Neuron (in vitro differentiated cells): ENCODE measurements at regions not wholly inside any gene's neighbourhood (a gene's known extent, or its start where the extent isn't known, plus 50 kb on each side); places are given as distances from the start of the nearest gene placed in this dataset.

Experiments used
- H2AFZ ChIP-seq: one replicate; pipeline ENCODE4 v1.6.1; 2013; ENCODE audit warnings: low read depth, mild to moderate bottlenecking, inconsistent platforms, low read length, moderate library complexity
- H3K27me3 ChIP-seq: one replicate; pipeline ENCODE4 v1.6.1; 2013; ENCODE audit warnings: low read length; ENCODE audit not compliant: insufficient read depth
- H3K36me3 ChIP-seq: one replicate; pipeline ENCODE4 v1.6.1; 2013; ENCODE audit warnings: low read length; ENCODE audit not compliant: insufficient read depth
- H3K4me1 ChIP-seq: one replicate; pipeline ENCODE4 v1.6.1; 2013; ENCODE audit warnings: low read length; ENCODE audit not compliant: insufficient read depth
- H3K4me3 ChIP-seq: 2 replicates; pipeline ENCODE4 v1.5.1; 2013; ENCODE audit warnings: mild to moderate bottlenecking, low read length, moderate library complexity
- H3K9me3 ChIP-seq: one replicate; pipeline ENCODE4 v1.6.1; 2013; ENCODE audit warnings: low read length

DNA sequence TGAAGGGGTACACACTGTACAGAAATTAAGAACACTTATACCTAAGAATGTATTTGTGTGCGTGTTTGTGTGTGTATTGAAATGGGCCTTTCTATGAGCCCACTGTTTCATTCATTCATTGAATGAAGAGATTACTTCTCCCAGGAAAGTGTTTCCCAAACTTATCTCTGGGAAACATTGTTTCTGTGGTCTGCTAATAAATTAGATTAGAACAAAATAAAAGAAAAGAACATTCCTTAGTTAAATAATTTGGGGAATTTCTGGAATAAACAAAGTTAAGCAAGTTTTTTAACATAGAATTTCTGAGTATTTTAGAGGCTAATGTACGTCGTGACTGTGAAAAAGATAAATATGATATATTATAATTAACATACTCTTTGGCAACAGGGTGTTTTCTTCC, 402.4 kb upstream of the CDH11 start:
- no peaks in the 10 kb centered on the region for H3K4me1 ChIP-seq
- no peaks in the 10 kb centered on the region for H3K36me3 ChIP-seq
- H3K27me3 ChIP-seq: no peaks in the 10 kb centered on the region
- H3K9me3 ChIP-seq: no peaks in the 10 kb centered on the region
- no peak overlapping the region for H3K4me3 ChIP-seq
- no peak overlapping the region for H2AFZ ChIP-seq

DNA sequence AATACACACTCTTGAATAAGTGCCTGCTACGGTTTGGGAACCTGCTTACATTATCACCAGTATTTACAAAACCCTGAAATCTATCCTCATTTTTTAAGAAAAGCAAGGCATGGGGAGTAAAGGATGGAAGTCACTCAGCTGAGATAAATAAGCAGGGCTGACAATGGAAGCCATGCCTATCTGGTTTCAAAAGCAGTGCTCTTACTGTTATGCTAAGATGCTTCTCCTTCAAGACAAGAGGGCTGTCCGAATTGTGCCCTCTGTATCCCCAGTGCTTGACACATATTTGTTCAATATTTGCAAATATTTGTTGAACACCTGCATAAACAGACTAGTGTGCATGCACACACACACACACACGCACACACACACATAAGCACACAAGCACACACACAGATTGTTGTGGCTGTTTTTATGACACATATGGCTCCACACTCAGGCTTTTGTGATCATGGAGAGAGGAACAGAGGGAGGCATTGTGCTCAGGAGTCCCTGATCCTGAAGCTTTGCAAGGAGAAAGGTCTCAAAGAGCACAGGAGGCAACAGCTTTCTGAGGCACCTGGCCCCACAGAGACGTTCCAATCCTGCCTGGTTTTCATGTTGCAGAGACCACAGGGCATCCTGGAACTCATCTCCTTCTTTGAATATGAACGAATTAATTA, 401.6 kb upstream of the CDH11 start:
- no peaks in the 10 kb centered on the region for H3K9me3 ChIP-seq
- no peaks in the 10 kb centered on the region for H3K4me1 ChIP-seq
- no peaks in the 10 kb centered on the region for H3K36me3 ChIP-seq
- no peaks in the 10 kb centered on the region for H3K27me3 ChIP-seq
- H3K4me3 ChIP-seq: no peak overlapping the region
- no peak overlapping the region for H2AFZ ChIP-seq

DNA sequence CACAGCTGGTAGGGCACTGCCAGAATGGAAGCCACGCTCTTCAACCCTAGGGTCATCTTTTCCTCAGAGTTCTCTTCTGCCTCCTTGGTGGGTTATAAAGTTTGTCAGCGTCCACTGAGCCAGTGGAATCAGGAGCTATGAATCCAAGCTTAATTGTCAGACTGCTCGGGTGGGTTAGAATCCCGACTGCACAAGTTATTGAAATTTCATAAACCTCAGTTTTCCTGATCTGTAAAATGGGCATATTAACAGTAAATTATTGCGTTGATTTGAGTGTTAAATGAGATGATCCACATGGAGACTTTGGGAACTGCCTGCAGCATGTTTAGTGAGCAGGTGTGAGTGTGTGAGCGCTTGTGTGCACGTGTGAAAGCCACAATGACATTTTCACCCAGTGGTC, 400.5 kb upstream of the CDH11 start:
- Histone ChIP-seq H3K27me3 (no peaks in the 10 kb centered on the region), H3K36me3 (no peaks in the 10 kb centered on the region), H3K4me1 (no peaks in the 10 kb centered on the region), H2AFZ (no peak overlapping the region), H3K4me3 (no peak overlapping the region), H3K9me3 (no peaks in the 10 kb centered on the region)

DNA sequence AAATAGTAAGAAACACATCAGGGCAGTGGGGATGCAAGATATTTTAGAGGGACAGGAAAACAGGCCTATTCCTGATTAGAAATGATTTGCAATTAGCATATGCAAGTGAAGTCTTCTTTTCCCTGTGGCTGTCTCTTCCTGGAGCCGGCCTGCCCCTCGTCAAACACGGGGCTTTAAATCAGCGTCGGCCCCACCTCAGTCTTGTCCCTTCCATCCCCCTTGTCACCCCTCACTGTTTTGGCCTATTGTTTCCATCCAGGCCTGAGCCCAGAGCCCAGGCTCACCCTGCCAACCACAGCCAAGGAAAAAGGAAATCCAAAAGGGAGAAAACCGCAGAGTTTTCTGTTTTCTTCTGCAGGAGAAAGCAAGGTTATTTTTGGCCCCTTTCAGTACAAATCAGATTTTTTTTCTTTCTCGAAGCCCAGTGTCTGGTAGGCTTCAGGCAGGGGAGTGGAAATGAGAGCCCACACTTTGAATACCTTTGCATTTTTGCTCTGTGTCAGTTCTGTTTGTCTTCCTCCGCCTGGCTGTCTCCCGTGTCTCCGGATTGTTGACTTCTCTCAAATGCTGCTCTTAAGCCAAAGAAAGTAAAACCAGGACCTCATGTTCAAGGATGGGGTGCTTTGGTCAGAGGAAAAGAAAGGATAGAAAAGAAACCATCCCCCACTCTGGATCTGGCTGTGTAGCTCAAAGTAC, 399.9 kb upstream of the CDH11 start:
- Histone ChIP-seq H3K27me3 (no peaks in the 10 kb centered on the region), H3K4me1 (no peaks in the 10 kb centered on the region), H3K4me3 (no peak overlapping the region), H3K36me3 (no peaks in the 10 kb centered on the region), H2AFZ (no peak overlapping the region), H3K9me3 (no peaks in the 10 kb centered on the region)

DNA sequence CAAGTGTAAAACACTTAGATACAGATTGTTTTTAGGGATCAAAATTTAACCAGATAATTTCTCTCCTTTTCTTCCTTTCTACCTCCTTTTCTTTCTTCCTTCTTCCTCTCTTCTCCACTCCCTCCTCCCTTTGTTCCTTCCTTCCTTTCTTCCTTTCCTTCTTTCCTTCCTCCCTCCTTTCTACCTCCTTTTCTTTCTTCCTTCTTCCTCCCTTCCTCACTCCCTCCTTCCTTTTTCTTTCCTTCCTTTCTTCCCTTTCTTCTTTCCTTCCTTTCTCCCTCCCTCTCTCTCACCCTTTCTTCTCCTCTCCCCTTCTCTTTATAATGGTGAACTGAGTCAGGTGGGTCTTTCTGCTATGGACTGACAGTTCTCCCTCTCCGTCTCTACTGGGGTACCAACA, 397.5 kb upstream of the CDH11 start:
- Histone ChIP-seq H3K4me1 (no peaks in the 10 kb centered on the region), H3K4me3 (no peak overlapping the region), H2AFZ (no peak overlapping the region), H3K27me3 (no peaks in the 10 kb centered on the region), H3K9me3 (no peaks in the 10 kb centered on the region), H3K36me3 (no peaks in the 10 kb centered on the region)

DNA sequence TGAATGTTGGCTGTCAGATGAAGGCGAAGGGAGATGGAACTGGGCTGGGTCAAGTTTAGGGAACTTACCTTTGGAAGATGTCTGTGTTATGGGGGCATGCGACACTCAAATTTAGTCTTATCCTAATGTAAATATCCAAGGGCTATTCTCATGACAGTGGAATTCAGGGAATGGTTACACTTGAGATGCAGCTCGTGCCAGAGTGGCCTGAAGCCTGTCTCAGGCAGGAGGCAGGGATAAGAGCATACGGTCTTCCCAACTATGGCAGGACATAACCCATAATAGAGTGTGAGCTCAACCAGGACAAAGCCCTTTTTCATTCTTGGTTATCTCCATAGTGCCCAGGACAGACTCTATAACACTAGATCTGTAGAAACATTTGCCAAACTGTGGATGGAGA, 393.3 kb upstream of the CDH11 start:
- H3K27me3 ChIP-seq: no peaks in the 10 kb centered on the region
- H2AFZ ChIP-seq: no peak overlapping the region

DNA sequence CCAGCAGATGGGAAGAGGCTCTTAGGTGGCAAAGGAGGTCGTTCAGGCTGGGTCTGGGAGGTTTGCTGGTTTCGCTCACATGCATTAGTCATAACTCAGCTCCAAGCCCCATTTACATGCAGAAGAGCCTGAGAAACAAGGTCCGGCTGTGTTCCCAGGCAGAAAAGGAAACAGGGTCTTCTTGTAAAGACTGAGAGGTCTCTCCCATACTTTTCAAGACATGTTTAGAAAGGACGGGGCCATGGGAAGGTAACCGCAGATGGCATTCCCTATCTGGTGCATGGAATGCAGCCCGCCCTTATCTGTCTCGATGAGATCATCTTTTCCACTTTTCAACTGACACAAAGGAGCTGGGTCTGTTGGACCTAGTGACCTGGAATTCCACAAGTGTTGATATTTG, 389.0 kb upstream of the CDH11 start:
- Histone ChIP-seq H3K4me3 (no peak overlapping the region), H3K9me3 (no peaks in the 10 kb centered on the region), H2AFZ (no peak overlapping the region), H3K27me3 (no peaks in the 10 kb centered on the region), H3K4me1 (no peaks in the 10 kb centered on the region), H3K36me3 (no peaks in the 10 kb centered on the region)

More for the DNA sequence above, 393.3 kb upstream of the CDH11 start:
- Histone ChIP-seq H3K4me3 (no peak overlapping the region), H3K9me3 (no peaks in the 10 kb centered on the region), H3K36me3 (no peaks in the 10 kb centered on the region), H3K4me1 (no peaks in the 10 kb centered on the region)

DNA sequence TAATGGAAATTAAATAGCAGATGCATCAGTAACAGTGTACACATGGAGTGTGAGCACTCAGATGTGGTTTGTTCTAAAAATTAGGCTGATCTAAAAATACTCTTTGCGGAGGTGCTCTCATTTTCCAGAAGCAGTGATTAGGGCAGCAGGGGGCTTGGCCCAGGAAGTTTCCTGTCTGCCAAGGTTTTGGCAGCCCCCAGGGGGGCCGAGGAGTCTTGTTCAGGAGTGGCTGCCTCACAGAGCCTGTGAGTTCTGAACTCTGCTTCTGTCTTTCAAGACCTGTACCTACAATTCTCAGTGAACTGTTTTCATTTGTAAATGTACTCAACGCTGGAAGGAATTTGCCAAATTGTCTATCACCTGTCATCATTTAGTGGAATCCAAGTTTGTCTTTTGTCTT, 388.4 kb upstream of the CDH11 start:
- H3K36me3 ChIP-seq: no peaks in the 10 kb centered on the region
- H3K27me3 ChIP-seq: no peaks in the 10 kb centered on the region
- no peaks in the 10 kb centered on the region for H3K4me1 ChIP-seq
- H3K4me3 ChIP-seq: no peak overlapping the region
- no peaks in the 10 kb centered on the region for H3K9me3 ChIP-seq
- no peak overlapping the region for H2AFZ ChIP-seq

DNA sequence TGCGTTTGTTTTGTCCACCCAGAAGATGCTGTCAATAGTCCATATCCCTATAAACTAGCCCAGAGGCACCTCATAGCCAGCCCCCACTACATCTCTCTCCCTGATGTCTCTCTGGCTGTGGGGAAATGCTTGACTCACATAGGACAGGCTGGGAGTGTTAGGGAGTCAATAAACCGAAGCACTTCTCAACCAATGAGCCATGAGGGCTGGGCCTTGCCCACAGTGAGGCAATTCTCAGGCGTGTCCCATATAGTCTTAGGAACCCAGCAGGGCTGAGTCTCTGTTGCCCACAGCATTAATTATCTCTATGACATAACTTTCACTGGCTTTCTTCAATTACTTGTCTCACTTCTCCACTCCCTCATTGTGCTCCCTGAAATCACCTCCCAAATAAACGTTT, 387.3 kb upstream of the CDH11 start:
- Histone ChIP-seq H3K4me3 (no peak overlapping the region), H2AFZ (no peak overlapping the region), H3K36me3 (no peaks in the 10 kb centered on the region), H3K27me3 (no peaks in the 10 kb centered on the region), H3K4me1 (no peaks in the 10 kb centered on the region), H3K9me3 (no peaks in the 10 kb centered on the region)

DNA sequence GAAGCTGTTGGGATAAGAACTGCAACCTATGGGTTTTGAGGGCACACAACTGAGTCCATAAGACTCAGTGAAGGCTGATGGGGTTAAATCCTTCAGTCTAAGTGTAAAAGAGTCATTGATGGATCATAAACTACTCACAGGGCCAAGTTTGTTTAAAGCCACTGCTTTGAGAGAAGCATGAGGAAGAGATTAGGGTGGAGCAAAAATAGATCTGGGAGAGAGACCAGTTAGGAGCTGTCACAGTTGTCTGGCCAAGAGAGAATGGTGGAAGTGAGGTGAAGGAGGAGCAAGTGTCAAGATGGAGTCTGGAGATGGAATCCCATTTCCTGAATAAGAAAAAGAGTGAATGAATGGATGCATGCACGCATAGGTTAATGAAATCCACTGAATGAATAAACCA, 379.1 kb upstream of the CDH11 start:
- H3K4me3 ChIP-seq: no peak overlapping the region
- H2AFZ ChIP-seq: no peak overlapping the region
- H3K27me3 ChIP-seq: no peaks in the 10 kb centered on the region
- no peaks in the 10 kb centered on the region for H3K4me1 ChIP-seq
- H3K36me3 ChIP-seq: no peaks in the 10 kb centered on the region
- no peaks in the 10 kb centered on the region for H3K9me3 ChIP-seq

DNA sequence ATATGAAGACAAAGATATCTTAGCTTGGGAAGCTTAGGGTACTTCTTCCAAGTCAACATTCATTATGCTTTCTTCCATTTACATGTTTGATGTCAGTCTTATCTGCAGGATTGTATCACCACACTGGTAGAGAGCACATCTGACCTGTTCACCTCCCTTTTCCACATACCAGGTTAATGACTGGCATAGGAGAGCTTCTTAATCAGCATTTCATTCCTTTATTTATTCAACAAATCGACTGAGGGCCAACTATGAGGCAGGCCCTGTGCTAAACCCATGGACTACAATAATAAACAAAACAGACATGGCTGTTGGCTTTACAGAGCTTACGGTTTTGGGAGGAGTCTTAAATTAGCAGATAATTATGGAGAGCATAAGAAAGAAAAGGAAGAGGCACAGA, 378.1 kb upstream of the CDH11 start:
- Histone ChIP-seq H3K27me3 (no peaks in the 10 kb centered on the region), H3K36me3 (no peaks in the 10 kb centered on the region), H3K4me3 (no peak overlapping the region), H2AFZ (no peak overlapping the region), H3K4me1 (no peaks in the 10 kb centered on the region), H3K9me3 (no peaks in the 10 kb centered on the region)

DNA sequence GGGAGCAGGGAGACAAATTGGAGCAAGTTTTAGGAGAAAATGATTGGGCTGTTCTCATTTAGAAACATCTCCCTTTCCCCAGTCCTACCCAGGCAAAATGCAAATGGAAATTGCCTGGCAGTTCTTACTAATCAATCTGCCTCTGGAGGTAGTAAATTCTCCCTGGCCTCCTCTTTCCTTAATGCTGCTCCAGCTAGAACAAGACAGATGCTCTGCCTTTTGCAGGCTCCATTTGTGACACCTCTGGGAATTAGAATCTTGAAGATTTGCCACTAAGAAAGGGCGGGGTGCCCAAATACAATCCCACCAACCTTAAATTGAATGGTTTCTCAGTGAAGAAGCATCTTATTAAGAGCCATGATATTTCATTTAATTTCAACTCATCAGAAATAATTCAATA, 377.7 kb upstream of the CDH11 start:
- Histone ChIP-seq H3K27me3 (no peaks in the 10 kb centered on the region), H2AFZ (no peak overlapping the region), H3K36me3 (no peaks in the 10 kb centered on the region), H3K4me3 (no peak overlapping the region), H3K9me3 (no peaks in the 10 kb centered on the region), H3K4me1 (no peaks in the 10 kb centered on the region)

DNA sequence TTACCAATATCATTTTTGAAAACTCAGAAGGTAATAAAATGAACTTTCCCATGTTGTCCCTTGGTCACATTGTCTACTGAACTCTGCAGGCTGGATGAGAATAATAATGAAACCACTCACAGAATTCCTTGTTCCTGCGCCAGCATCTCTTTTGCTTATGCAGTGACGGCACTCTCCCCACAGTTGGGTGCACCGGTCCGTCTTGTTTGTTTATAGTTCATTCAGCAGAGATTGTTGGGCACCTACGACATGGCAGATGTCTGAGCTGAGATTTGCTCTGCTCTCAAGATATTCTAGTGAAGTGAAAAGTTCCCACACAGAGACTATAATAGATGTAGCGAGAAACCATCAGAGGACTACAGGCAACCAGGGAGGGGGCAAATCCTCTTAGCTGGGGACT, 375.7 kb upstream of the CDH11 start:
- Histone ChIP-seq H3K4me3 (no peak overlapping the region), H2AFZ (no peak overlapping the region), H3K4me1 (no peaks in the 10 kb centered on the region), H3K36me3 (no peaks in the 10 kb centered on the region), H3K9me3 (no peaks in the 10 kb centered on the region), H3K27me3 (no peaks in the 10 kb centered on the region)

DNA sequence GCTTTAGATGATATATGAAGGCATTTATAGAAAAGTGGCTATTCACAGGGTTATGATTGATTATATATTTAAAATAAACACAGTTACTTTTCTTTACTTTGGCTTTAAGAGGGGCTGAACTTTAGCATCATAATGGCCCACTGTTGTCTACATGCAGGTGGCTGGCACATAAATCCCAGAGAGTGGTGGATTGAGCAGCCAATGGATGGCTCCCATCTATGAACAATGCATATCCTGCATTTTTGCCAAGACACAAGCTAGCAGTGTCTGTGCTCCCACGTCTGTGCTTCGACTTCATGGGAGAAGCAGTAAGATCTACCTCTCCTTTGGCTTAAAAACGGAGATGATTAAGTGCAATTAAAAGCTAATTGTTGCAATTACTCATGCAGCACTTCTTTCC, 373.2 kb upstream of the CDH11 start:
- H2AFZ ChIP-seq: no peak overlapping the region
- H3K4me1 ChIP-seq: no peaks in the 10 kb centered on the region
- no peaks in the 10 kb centered on the region for H3K36me3 ChIP-seq
- no peaks in the 10 kb centered on the region for H3K9me3 ChIP-seq
- H3K27me3 ChIP-seq: no peaks in the 10 kb centered on the region
- H3K4me3 ChIP-seq: no peak overlapping the region
